GM21529 (cell line): ENCODE measurements at regions not wholly inside any gene's neighbourhood (a gene's known extent, or its start where the extent isn't known, plus 50 kb on each side); places are given as distances from the start of the nearest gene placed in this dataset.
"Not testable (repeated sequence)": the region's sequence is repeated elsewhere in the genome, so short reads cannot be mapped to it uniquely, and the experiment has no call there.

Source experiments
- ATAC-seq: cut with Tn5 transposase; IDR thresholded peaks from one replicate; pipeline ENCODE4 v1.9.1; 2021; ENCODE audit not compliant: unreplicated experiment

DNA sequence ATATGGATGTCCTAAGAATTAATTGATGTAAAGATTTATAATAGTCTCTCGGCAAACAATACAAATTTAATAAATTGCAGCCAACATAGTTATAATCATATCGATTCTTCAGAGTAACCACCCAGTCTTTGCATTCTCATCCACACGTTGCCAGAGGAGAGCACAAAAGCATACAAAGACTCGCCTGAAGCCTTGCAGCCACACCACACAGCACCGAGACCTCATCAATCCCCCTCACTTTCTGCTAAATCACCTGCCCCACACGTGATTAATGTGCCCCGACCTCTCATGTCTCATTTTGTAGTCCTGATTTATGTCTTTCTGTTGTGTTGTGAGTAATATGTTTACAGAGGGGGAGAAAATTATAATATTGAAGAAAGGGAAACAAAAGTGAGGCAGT is 510.4 kb downstream of the TRIML1 start:
- no peak for ATAC-seq

DNA sequence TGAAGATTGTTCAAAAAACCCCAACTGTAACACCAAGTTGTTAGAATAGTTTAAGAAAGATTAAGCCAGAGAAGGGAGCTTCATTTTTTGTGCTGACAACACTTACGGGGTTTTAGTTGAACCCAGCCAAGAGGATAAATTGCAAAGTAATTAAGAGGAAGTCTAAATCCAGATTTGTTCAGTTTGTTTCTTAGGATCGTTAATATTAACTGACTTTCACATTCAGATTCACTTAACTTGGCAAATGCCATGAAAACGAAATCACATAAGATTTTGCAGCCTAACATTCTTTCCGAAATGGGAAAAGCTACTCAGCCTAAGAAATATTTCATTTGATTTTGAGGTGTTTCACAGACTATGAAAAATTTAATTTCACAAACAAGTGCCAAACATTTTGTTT is 511.3 kb downstream of the TRIML1 start:
- no peak for ATAC-seq

DNA sequence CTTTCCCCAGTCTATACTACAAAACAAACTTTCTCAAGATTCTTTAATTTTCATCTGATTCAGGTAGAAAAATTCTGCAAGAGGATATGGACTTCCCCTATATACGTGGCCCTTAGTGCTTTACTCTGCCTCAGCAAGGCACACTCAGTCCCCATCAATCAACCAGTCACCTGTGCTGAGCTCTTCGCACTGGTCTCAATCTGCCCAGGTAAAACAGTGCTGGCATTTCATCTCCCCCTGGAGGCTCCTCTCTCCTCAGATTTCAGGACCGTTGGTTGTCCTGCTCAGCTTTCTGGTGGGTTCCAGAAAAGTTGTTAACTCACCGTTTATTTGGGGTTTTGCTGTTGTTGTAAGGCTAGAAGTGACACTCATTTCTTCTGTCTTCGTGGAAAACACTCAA is 518.1 kb downstream of the TRIML1 start:
- no peak for ATAC-seq

GRCh38 chr4:188658958-188659522 is 519.8 kb downstream of the TRIML1 start:
- ATAC-seq, result no peak

- no peak for ATAC-seq
Observed at GRCh38 chr4:188660796-188661195, 521.6 kb downstream of the TRIML1 start.

- no peak for ATAC-seq
Observed at GRCh38 chr4:188661502-188661901, 522.3 kb downstream of the TRIML1 start.

DNA sequence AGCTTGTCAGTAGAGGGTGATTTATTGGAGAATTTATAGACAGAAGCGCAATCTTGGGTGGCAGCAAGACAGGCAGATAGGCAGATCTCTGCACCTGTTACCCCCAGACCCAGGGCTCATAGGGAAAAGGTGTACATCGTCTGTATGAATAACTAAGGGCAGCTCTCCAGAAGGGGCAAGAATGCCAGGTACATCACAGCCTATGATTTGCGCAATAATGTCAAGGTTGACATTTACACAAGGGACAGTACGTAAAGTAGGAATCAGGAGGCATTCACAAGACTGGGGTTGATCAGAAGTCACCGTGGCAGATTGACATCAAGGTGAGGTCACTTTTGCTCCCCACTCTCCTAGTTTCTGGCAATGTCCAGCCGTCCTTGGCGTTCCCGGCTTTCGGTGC is 524.1 kb downstream of the TRIML1 start:
- ATAC-seq, result no peak

- no peak for ATAC-seq
Observed at GRCh38 chr4:188665491-188666457, 526.5 kb downstream of the TRIML1 start.

- ATAC-seq, result not testable (repeated sequence)
Observed at GRCh38 chr4:188678691-188679090, 539.5 kb downstream of the TRIML1 start.

DNA sequence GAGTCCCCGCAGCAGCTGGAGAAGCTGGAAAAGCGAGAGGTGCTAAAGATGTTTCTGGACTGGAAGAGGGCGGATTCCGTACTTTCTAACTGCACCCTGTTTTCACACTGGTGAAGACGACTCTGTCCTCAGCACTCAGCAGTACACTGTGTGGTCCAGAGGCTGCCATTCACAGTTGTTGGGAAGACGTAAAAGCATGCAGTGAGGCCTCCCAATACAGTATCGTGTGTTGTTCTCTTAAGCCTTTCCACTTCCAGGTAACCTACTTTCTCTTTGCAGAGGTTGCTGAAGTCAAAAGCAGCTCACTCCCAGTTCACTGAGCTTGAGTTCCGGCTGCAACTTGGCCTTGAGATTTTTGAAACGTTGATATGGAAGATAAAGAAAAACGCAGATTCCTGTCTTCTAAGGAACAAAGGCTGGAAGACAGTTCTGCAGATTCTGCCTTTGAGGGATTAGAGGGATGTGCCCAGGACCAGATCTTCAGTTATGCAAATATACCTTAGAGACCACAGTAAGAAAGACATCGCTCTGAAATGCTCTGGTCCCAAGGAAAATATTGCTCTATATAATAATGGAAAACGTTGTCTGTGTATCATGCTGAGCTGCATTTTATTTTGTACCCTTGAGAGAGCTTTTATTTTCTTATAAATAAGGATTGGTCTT is 540.9 kb downstream of the TRIML1 start:
- ATAC-seq, result no peak

DNA sequence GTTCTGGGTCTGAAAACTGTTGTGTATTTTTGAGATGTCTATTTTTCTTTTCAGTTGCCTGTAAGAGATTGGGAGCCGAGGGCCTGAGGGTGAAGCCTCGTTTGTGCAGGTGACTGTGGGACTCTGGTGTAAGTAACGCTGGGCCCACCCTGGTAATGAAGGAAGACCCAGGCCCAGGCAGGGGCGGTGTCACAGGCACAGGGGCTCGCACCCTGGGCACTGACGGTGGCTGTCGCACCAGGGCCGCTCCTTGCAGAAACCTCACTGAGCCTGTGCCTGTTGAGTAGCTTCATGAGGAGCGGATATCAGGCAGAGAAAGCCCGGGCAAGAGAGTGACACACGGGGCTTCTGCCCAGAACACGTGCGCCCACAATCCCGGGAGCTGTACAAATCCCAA is 541.4 kb downstream of the TRIML1 start:
- ATAC-seq, result no peak

DNA sequence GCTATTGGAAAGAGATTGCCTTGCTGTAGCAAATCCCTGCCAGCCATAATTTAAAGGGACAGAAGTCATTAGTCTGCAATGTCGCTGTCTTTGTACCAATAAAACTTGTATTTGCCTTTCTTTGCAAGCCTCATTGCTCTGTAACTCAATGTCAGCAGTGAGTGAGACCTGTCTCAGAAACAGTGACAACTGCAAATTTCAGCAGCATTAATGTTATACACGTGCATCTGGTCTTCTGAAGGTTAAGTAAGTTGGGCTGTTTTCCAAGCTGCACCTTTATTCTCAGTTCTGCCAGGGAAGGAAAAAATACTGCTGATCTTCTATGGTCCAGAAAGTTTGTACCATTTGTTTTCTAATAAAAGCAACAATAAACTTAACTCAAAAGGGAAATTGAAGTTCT is 543.1 kb downstream of the TRIML1 start:
- ATAC-seq, result no peak

DNA sequence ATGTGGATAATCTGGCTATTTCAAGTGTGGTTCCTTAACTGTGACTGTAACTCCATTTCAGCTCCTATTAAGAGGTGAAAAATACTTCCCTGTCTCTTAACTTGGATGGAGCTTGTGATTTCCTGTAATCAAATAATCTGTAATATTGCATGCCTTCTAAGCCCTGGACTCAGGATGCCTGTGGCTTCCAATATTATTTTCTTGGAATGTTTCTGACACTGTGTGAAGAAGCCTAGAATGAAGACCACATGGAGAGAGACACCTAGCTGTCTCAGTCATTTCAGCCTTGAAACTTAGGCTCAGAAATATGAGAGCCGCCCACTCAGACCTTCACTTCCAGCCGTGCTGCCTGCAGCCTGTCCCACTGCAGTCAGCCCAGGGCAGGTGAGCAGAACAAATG is 544.3 kb downstream of the TRIML1 start:
- ATAC-seq, result no peak

- no peak for ATAC-seq
Observed at GRCh38 chr4:188688956-188689355, 549.7 kb downstream of the TRIML1 start.

DNA sequence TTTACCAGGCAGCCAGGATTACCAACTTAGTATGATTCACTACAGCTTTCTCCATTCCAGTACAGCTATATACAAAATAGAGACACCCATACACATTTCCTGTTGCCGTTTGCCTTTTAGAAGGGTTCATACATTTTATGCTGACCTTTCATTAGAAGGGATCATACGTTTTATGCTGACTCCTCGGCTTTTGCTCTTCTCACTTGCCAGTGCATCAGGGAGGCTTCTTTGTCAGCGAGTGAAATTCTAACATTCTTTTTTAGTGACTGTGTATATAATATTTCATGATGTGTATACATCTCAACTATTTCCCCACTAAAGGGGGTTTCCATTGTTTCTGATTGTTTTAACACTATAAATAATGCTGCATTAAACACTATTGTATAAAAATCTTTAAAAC is 552.6 kb downstream of the TRIML1 start:
- ATAC-seq, result no peak

- no peak for ATAC-seq
Observed at GRCh38 chr4:188695261-188695660, 556.0 kb downstream of the TRIML1 start.

- no peak for ATAC-seq
Observed at GRCh38 chr4:188697243-188697642, 558.0 kb downstream of the TRIML1 start.

DNA sequence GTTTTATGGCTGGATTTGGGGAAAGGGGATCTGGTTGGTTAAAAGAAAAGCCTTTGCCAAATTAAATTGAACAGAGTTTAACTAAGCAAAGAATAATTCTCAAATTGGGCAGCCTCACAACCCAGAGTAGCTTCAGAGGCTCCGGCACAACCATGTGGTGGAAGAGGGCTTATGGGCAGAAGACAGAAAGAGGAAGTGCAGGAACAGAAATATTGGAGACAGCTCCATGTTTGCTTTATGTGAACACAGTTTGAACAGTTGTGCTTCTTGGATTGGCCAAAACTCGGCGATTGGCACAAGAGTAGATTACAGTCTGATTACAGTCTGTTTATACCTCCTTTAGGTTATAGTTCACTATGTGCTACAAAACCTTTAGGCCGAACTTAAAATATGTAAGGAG is 562.7 kb downstream of the TRIML1 start:
- ATAC-seq, result no peak

- ATAC-seq, result no peak
Observed at GRCh38 chr4:188704288-188704687, 565.0 kb downstream of the TRIML1 start.

DNA sequence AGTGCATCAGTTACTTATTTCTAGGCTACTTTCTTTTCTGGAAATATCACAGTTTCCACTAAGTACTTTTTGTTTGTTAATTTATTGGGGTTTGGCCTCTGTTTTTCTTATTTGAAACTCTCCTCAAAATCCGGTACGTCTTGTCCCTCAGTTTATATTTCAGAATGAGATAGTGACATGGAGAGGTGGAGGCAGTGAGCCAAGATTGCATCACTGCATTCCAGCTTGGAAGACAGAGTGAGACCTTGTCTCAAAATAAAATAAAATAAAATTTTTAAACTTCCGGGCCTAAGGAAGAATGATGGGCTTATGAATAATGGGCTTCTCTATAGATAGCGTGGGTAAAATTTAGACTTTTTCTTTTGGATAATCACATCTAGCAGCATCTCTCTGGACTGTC is 567.8 kb downstream of the TRIML1 start:
- ATAC-seq, result no peak

- no peak for ATAC-seq
Observed at GRCh38 chr4:188714501-188714900, 575.3 kb downstream of the TRIML1 start.

DNA sequence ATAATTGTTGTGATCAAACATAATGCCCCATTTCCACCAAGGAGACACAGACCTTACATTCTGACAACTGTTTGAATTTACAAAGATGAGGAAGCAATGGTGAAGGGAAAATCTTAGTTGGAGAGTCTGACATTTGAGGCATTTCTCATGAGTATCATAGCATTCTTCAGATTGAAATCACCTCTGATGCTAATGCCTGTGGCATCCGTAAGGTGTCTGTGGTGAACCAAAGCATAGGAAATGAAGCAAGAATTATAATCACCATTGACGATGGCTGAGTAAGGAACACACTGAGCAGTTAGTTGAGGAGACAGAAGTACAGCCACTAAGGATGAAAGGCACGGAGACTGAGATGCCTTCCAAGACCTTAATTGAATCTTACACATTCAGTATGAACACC is 575.7 kb downstream of the TRIML1 start:
- no peak for ATAC-seq
